22Rv1 (cell line): ENCODE measurements at regions not wholly inside any gene's neighbourhood (a gene's known extent, or its start where the extent isn't known, plus 50 kb on each side); places are given as distances from the start of the nearest gene placed in this dataset.

Experiments
- CTCF ChIP-seq: fragments of 450-650 bp; IDR thresholded peaks from 2 replicates; pipeline ENCODE4 v1.5.1; 2017; ENCODE audit warnings: mild to moderate bottlenecking
- ZFX ChIP-seq: fragments of 450-650 bp; IDR thresholded peaks from 2 replicates; pipeline ENCODE4 v1.6.1; 2017; ENCODE audit warnings: antibody characterized with exemption, borderline replicate concordance

- no peak for TF ChIP-seq CTCF
- TF ChIP-seq ZFX: no peak
Observed at GRCh38 chr1:239816081-239816782, 275.5 kb upstream of the FMN2 start.
